GM18511 (cell line): ENCODE measurements at regions not wholly inside any gene's neighbourhood (a gene's known extent, or its start where the extent isn't known, plus 50 kb on each side); places are given as distances from the start of the nearest gene placed in this dataset.

Experiments
- ATAC-seq: cut with Tn5 transposase; IDR thresholded peaks from one replicate; pipeline ENCODE4 v1.9.1; 2021; ENCODE audit warnings: mild to moderate bottlenecking, moderate library complexity; ENCODE audit not compliant: unreplicated experiment

GRCh38 chr1:117678246-117678977 is 72.6 kb downstream of the TENT5C start:
- no peak for ATAC-seq

DNA sequence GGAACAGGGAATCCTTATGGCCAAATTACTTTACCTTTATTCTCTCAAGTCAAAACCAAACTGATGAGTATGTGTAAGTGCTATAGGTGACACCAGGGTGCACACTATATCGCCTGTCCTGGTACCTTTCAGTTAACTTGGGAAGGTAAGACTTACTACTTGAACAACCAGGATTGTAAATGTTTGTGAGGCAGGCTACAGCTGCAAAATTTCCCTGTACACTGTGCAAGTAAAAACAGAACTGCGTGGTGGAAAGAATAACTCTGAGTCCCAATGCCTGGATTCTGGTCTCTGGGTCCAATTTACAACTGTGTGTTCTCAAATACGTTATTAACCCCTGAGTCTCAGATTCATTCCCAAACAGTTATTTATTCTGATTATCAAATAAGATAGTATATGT is 73.5 kb downstream of the TENT5C start:
- ATAC-seq, result no peak

DNA sequence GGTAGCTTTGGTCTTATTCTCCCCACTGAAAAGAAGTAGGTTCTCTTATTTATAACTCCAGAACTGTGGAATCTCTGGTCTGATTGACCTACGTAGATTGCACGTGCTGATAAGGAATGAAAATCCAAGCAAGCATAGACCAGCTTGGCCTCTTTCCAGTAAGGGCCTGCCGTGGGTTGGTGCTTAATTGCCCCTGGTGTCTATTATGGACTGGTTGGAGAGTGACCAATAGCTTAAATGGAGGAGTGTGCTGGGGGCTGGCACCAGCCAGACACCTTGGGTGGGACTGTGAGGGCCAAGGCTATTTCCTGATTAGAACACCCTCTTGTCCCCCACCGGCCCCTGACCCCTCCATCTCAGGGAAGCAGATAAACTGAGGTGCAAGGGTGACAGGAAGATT is 74.0 kb downstream of the TENT5C start:
- ATAC-seq, result no peak

- no peak for ATAC-seq
Measured at GRCh38 chr1:117680316-117681002, 74.6 kb downstream of the TENT5C start.

GRCh38 chr1:117681093-117681900 is 75.4 kb downstream of the TENT5C start:
- ATAC-seq, result no peak

DNA sequence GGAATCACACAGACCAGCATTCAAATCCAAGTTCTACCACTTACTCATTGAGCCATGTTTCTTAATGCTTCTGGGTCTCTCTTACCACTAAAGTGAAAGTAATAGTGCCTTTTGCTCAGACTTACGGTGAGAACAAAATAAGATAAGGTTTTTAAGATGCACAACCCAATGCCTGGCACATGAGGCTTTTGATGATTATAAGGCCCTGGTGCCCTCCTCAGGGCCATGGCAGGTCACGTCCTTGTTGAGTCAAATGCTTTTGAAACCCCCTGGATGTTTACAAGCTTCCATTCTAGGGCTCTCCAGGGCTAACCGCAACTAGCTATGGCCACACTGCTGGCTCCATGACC is 76.0 kb downstream of the TENT5C start:
- no peak for ATAC-seq

DNA sequence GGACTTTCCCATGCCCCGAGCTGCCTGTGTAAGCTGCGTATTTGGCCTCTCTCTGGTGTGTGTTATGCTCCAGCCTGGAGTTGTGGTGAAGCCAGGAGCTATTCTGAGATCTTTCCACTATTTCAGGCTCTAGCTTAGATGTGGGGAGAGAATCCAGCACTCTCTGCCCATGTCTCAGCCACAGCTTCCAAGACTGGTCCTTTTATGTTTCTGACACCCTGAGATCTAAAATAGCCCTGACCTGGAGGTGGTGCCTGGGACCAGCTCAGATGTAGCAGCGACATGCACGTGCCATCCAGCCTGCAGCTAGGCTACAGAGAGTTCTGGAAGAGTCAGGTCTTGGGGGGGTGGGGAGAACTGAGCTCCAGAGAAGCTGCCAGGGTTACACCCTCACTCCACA is 76.5 kb downstream of the TENT5C start:
- no peak for ATAC-seq

DNA sequence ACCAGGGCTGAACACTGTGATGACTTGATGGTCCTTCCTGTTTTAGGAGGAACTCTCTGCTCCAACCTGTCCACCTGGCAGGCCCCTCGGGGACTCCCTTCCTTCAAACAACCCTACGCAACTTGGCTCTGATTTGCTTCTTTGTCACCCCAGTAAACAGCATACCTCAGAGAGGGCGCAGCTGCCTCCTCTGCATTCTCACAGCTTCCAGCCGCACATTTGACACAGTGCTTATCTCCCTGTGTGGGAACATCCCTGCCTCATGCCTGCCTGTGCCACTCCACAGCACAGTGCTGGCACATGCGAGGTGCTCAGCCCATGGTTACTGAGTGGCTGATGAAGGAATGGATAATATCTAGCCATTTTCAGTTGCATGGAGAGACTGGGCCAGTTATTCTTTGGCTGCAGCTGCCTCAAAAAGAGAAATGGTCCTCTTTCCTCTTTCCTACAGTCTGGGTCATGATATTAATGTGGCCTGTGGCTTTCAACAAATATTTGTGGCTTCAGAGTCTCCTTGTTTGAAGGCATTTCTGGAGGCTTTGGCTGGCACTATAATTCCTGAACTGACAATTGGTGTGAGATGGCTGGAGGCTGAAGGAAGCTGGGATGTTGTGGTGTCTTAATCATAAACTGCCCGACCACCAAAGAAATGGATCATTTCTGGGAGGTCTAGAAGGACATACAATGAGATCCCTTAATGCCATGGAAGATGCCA is 77.9 kb downstream of the TENT5C start:
- ATAC-seq, result no peak

DNA sequence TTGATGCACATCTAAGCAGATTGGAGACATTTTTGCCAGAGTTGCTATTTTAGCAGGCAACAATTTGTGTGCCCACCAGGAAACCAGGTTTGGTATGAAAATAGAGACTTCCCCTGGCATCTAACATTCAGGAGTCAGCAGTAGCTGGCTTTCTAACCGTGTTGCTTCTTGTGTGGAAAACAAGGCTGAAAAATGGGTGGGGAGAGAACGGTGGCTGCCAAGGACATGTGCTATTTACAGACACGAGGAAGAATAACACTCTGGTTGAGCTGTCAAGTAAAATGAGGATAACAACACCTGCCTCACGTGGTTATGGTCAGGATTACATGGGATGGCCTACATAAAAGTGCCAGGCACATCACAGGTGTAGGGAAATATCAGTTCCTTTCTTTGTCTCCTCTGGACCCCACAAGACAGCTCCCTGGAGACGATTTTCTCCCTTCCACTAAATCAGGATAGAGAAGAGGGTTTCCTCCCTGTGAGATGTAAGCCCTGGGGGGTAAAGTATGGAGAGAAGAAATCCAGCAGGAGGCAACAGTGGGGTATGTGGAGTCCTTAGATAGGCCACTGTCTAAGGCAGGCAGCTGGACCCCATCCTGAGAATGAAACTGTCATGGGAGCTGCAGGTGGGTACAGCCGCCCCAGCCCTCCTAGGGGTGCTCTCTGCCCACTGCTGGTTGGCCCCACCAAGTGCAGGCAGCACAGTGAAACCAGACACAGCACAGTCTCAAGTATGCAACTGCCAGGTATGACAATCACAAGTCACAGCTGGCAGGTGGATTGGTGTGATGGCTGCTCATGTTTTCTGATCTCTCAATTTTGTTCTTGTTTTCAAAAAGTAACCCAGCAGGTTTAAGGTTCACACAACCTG is 80.3 kb downstream of the TENT5C start:
- ATAC-seq, result no peak

GRCh38 chr1:117686907-117687306 is 81.1 kb downstream of the TENT5C start:
- ATAC-seq, result no peak

DNA sequence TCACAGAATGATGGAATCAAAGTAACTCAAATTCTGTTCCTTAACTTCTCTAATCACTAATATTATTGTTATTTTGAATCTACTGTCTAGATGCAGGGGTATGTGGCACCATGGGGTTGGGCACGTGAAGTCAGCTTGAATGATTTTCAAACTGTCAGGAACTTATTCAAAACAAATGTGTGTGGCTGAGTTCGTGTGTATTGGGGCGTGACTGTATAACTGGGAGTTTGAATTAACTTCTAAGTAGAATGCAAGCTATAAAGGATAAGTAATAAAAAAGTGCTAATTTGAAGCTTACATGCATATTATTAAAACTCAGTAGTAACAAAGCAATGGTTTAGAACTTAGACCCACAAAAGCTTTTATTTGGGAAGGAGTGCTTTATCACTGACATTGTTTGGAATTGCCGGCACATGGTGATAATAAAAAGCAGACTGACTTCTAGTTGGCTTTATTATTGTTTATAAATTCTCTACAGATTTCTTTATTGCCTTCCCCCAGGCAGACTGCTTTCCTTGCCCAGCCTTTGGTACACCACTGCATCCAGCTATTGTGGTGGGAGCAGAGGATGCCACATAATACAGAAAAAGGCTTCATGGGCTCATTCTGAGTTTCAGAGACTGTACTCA is 84.3 kb downstream of the TENT5C start:
- no peak for ATAC-seq

DNA sequence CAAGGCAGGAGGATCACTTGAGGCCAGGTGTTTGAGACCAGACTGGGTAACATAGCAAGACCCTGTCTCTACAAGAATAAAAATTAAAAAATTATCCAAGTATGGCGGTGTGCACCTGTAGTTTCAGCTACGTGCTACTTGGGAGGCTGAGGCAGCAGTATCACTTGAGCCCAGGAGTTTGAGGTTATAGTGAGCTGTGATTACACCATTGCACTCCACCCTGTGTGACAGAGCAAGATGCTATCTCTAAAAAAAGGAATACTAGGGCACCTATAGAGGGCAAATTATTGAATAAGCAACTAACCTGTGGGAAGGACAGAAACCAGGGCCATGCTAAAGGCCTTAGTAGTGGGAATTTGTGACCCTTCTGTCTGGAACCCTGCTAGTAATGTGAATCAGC is 86.1 kb downstream of the TENT5C start:
- no peak for ATAC-seq

- no peak for ATAC-seq
Measured at GRCh38 chr1:117694543-117694942, 88.7 kb downstream of the TENT5C start.

GRCh38 chr1:117695796-117696490 is 90.1 kb downstream of the TENT5C start:
- no peak for ATAC-seq

DNA sequence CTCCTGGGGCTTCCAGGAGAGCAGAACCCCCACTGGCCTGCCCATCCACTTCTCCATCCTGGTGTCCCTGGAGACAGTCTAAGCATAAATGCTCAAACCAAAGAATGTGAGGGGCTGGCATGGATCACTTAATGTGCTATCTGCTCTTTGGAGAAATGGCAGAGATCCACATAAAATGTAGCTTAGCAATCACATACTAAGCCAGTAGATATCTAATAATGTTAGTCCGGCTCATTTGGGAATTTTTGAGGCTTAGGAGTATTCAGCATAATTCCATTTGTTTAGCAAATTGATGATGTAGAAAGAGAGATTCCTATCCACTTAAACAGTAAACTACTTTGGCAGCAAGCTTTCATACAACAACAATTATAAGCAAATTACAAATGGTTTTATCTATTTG is 90.7 kb downstream of the TENT5C start:
- no peak for ATAC-seq

- ATAC-seq, result no peak
Measured at GRCh38 chr1:117697220-117697781, 91.5 kb downstream of the TENT5C start.

DNA sequence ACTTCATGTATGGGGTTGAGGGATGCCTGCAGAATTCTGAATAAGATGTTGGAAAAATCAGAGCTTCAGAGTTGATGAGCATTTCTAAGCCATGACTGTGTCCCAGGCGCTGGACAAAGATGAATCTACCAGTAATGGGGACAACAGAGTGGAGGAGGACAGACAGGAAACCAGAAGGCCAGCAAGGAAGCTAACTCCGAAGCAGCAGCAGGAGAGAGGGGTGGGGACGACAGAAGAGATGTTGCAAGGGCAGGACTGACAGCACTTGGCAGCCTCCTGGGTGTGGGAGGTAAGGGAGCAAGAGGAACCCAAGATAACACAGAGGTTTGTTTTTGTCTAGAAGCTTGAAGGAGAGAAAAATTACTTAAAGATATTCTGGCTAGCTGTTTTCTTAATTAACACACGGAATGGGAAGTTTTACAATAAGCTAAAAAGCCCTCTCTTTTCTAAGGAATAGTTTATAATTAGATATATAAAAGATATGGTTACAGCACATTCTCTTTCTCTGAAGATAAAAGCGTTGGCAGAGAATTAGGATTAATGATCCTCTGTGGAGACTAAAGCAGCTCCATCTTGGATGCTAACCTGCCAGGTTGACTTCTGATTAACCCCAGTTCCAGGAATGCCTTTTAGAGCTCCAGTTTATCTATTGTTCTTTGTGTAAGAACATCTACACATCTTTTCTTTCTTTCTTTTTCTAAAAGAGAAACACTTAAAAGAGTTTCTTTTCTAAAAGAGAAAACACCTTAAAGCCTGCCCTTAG is 92.7 kb downstream of the TENT5C start:
- no peak for ATAC-seq

DNA sequence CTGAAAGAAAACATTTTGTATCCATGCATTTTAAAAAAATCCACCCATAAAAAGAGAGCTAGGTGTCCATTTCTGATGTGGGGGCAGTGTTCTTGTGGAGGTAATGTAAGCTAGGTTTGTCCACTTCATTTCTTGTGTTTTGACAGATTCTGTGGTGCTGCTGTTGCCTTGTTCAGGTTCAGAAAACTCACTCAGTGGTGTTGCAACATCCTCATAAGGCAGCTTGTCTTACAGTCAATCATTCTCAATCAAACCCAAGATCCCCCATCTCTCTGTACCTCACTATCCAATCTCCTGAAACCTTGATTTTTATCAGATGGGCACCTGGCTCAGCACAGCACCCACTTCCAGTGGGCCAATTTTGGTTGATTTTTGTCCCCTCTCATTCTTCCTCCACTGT is 94.1 kb downstream of the TENT5C start:
- no peak for ATAC-seq
